ENCODE measurements at regions not wholly inside any gene's neighbourhood (a gene's known extent, or its start where the extent isn't known, plus 50 kb on each side); places are given as distances from the start of the nearest gene placed in this dataset.

- no peaks in the 10 kb centered on the region for H3K9me3 ChIP-seq (ENCODE audit: control insufficient read depth, low read depth, low read length)
- no peaks in the 10 kb centered on the region for H3K36me3 ChIP-seq (ENCODE audit: control insufficient read depth, insufficient read depth, low read length)
- no CpG with 5 or more reads among the region's 4 CpGs for WGBS (ENCODE audit: insufficient coverage, low lambda C conversion rate)
- H3K27me3 ChIP-seq (ENCODE audit: control insufficient read depth, insufficient read depth, low read length): no peaks in the 10 kb centered on the region
- H3K4me3 ChIP-seq (ENCODE audit: low read length): no peak overlapping the region
- DNase-seq: peak in 1 of 2 donors; percentile 15
- no peak overlapping the region for H3K27ac ChIP-seq (ENCODE audit: low read length)
- H3K4me1 ChIP-seq (ENCODE audit: control insufficient read depth, insufficient read depth, low read length): peaks cover 10% of the 10 kb centered on the region
Measured at GRCh38 chr13:73703606-73704005, 430.6 kb downstream of the KLF12 start.

- peak in 1 of 2 donors; percentile 73 for DNase-seq
- no peaks in the 10 kb centered on the region for H3K9me3 ChIP-seq (ENCODE audit: control insufficient read depth, low read depth, low read length)
- peaks cover 7% of the 10 kb centered on the region for H3K4me1 ChIP-seq (ENCODE audit: control insufficient read depth, insufficient read depth, low read length)
- H3K4me3 ChIP-seq (ENCODE audit: low read length): no peak overlapping the region
- H3K27ac ChIP-seq (ENCODE audit: low read length): peak overlapping the region; percentile 62
- 17% methylated on average over 1 of the region's 8 CpGs for WGBS (ENCODE audit: insufficient coverage, low lambda C conversion rate)
- H3K36me3 ChIP-seq (ENCODE audit: control insufficient read depth, insufficient read depth, low read length): no peaks in the 10 kb centered on the region
- no peaks in the 10 kb centered on the region for H3K27me3 ChIP-seq (ENCODE audit: control insufficient read depth, insufficient read depth, low read length)
Measured at GRCh38 chr13:73702419-73703071, 431.7 kb downstream of the KLF12 start.

GRCh38 chr13:73701160-73701559, 433.0 kb downstream of the KLF12 start:
- Histone ChIP-seq H3K36me3 (ENCODE audit: control insufficient read depth, insufficient read depth, low read length) (no peaks in the 10 kb centered on the region), H3K27ac (ENCODE audit: low read length) (no peak overlapping the region), H3K27me3 (ENCODE audit: control insufficient read depth, insufficient read depth, low read length) (no peaks in the 10 kb centered on the region), H3K4me1 (ENCODE audit: control insufficient read depth, insufficient read depth, low read length) (no peaks in the 10 kb centered on the region), H3K4me3 (ENCODE audit: low read length) (no peak overlapping the region), H3K9me3 (ENCODE audit: control insufficient read depth, low read depth, low read length) (no peaks in the 10 kb centered on the region)
- no CpG with 5 or more reads among the region's 1 CpG for WGBS (ENCODE audit: insufficient coverage, low lambda C conversion rate)
- DNase-seq: no peak

GRCh38 chr13:73698859-73699258, 435.3 kb downstream of the KLF12 start:
- Histone ChIP-seq H3K27ac (ENCODE audit: low read length) (no peak overlapping the region), H3K4me1 (ENCODE audit: control insufficient read depth, insufficient read depth, low read length) (no peaks in the 10 kb centered on the region), H3K36me3 (ENCODE audit: control insufficient read depth, insufficient read depth, low read length) (no peaks in the 10 kb centered on the region), H3K9me3 (ENCODE audit: control insufficient read depth, low read depth, low read length) (no peaks in the 10 kb centered on the region), H3K4me3 (ENCODE audit: low read length) (no peak overlapping the region), H3K27me3 (ENCODE audit: control insufficient read depth, insufficient read depth, low read length) (no peaks in the 10 kb centered on the region)
- DNase-seq: no peak
- no CpG with 5 or more reads among the region's 3 CpGs for WGBS (ENCODE audit: insufficient coverage, low lambda C conversion rate)

- no peaks in the 10 kb centered on the region for H3K4me1 ChIP-seq (ENCODE audit: control insufficient read depth, insufficient read depth, low read length)
- DNase-seq: no peak
- H3K9me3 ChIP-seq (ENCODE audit: control insufficient read depth, low read depth, low read length): no peaks in the 10 kb centered on the region
- no peak overlapping the region for H3K4me3 ChIP-seq (ENCODE audit: low read length)
- H3K36me3 ChIP-seq (ENCODE audit: control insufficient read depth, insufficient read depth, low read length): no peaks in the 10 kb centered on the region
- H3K27me3 ChIP-seq (ENCODE audit: control insufficient read depth, insufficient read depth, low read length): no peaks in the 10 kb centered on the region
- H3K27ac ChIP-seq (ENCODE audit: low read length): no peak overlapping the region
Measured at GRCh38 chr13:73697166-73697565, 437.0 kb downstream of the KLF12 start.

- DNase-seq: no peak
- Histone ChIP-seq H3K27me3 (ENCODE audit: control insufficient read depth, insufficient read depth, low read length) (no peaks in the 10 kb centered on the region), H3K4me1 (ENCODE audit: control insufficient read depth, insufficient read depth, low read length) (no peaks in the 10 kb centered on the region), H3K4me3 (ENCODE audit: low read length) (no peak overlapping the region), H3K36me3 (ENCODE audit: control insufficient read depth, insufficient read depth, low read length) (no peaks in the 10 kb centered on the region), H3K27ac (ENCODE audit: low read length) (no peak overlapping the region), H3K9me3 (ENCODE audit: control insufficient read depth, low read depth, low read length) (no peaks in the 10 kb centered on the region)
- no CpG with 5 or more reads among the region's 3 CpGs for WGBS (ENCODE audit: insufficient coverage, low lambda C conversion rate)
Measured at GRCh38 chr13:73696713-73697112, 437.5 kb downstream of the KLF12 start.

- H3K27ac ChIP-seq (ENCODE audit: low read length): no peak overlapping the region
- no peak overlapping the region for H3K4me3 ChIP-seq (ENCODE audit: low read length)
- DNase-seq: no peak
- H3K9me3 ChIP-seq (ENCODE audit: control insufficient read depth, low read depth, low read length): no peaks in the 10 kb centered on the region
- no peaks in the 10 kb centered on the region for H3K4me1 ChIP-seq (ENCODE audit: control insufficient read depth, insufficient read depth, low read length)
- H3K36me3 ChIP-seq (ENCODE audit: control insufficient read depth, insufficient read depth, low read length): no peaks in the 10 kb centered on the region
- no peaks in the 10 kb centered on the region for H3K27me3 ChIP-seq (ENCODE audit: control insufficient read depth, insufficient read depth, low read length)
- no CpG with 5 or more reads among the region's 2 CpGs for WGBS (ENCODE audit: insufficient coverage, low lambda C conversion rate)
Measured at GRCh38 chr13:73696271-73696670, 437.9 kb downstream of the KLF12 start.

- H3K27me3 ChIP-seq (ENCODE audit: control insufficient read depth, insufficient read depth, low read length): no peaks in the 10 kb centered on the region
- no CpG with 5 or more reads among the region's 14 CpGs for WGBS (ENCODE audit: insufficient coverage, low lambda C conversion rate)
- H3K9me3 ChIP-seq (ENCODE audit: control insufficient read depth, low read depth, low read length): no peaks in the 10 kb centered on the region
- H3K4me1 ChIP-seq (ENCODE audit: control insufficient read depth, insufficient read depth, low read length): no peaks in the 10 kb centered on the region
- H3K36me3 ChIP-seq (ENCODE audit: control insufficient read depth, insufficient read depth, low read length): no peaks in the 10 kb centered on the region
- no peak overlapping the region for H3K4me3 ChIP-seq (ENCODE audit: low read length)
- H3K27ac ChIP-seq (ENCODE audit: low read length): no peak overlapping the region
- no peak for DNase-seq
Measured at GRCh38 chr13:73695325-73695724, 438.9 kb downstream of the KLF12 start.

GRCh38 chr13:73693215-73693614, 441.0 kb downstream of the KLF12 start:
- H3K36me3 ChIP-seq (ENCODE audit: control insufficient read depth, insufficient read depth, low read length): no peaks in the 10 kb centered on the region
- no peaks in the 10 kb centered on the region for H3K27me3 ChIP-seq (ENCODE audit: control insufficient read depth, insufficient read depth, low read length)
- no peak for DNase-seq
- H3K9me3 ChIP-seq (ENCODE audit: control insufficient read depth, low read depth, low read length): no peaks in the 10 kb centered on the region
- no CpG with 5 or more reads among the region's 2 CpGs for WGBS (ENCODE audit: insufficient coverage, low lambda C conversion rate)
- no peak overlapping the region for H3K4me3 ChIP-seq (ENCODE audit: low read length)
- no peak overlapping the region for H3K27ac ChIP-seq (ENCODE audit: low read length)
- no peaks in the 10 kb centered on the region for H3K4me1 ChIP-seq (ENCODE audit: control insufficient read depth, insufficient read depth, low read length)

GRCh38 chr13:73691891-73692290, 442.3 kb downstream of the KLF12 start:
- Histone ChIP-seq H3K4me3 (ENCODE audit: low read length) (no peak overlapping the region), H3K4me1 (ENCODE audit: control insufficient read depth, insufficient read depth, low read length) (no peaks in the 10 kb centered on the region), H3K27ac (ENCODE audit: low read length) (no peak overlapping the region), H3K9me3 (ENCODE audit: control insufficient read depth, low read depth, low read length) (no peaks in the 10 kb centered on the region), H3K36me3 (ENCODE audit: control insufficient read depth, insufficient read depth, low read length) (no peaks in the 10 kb centered on the region), H3K27me3 (ENCODE audit: control insufficient read depth, insufficient read depth, low read length) (no peaks in the 10 kb centered on the region)
- WGBS (ENCODE audit: insufficient coverage, low lambda C conversion rate): 0% methylated on average over 1 of the region's 4 CpGs
- peak in 1 of 2 donors; percentile 47 for DNase-seq

- no peak for DNase-seq
- Histone ChIP-seq H3K4me3 (ENCODE audit: low read length) (no peak overlapping the region), H3K36me3 (ENCODE audit: control insufficient read depth, insufficient read depth, low read length) (no peaks in the 10 kb centered on the region), H3K9me3 (ENCODE audit: control insufficient read depth, low read depth, low read length) (no peaks in the 10 kb centered on the region), H3K27ac (ENCODE audit: low read length) (no peak overlapping the region), H3K27me3 (ENCODE audit: control insufficient read depth, insufficient read depth, low read length) (no peaks in the 10 kb centered on the region), H3K4me1 (ENCODE audit: control insufficient read depth, insufficient read depth, low read length) (no peaks in the 10 kb centered on the region)
Measured at GRCh38 chr13:73687929-73688328, 446.3 kb downstream of the KLF12 start.
